Lower lobe of right lung (tissue), 2 donors: ENCODE measurements at regions not wholly inside any gene's neighbourhood (a gene's known extent, or its start where the extent isn't known, plus 50 kb on each side); places are given as distances from the start of the nearest gene placed in this dataset.

ENCODE experiments used
- ATAC-seq, 2 donors: fragments of 200-7000 bp; cut with Tn5 transposase; one replicate each; pipeline ENCODE4 v1.9.1; 2020 to 2022; ENCODE audit warnings: mild to moderate bottlenecking in 2 of 2, moderate library complexity in 2 of 2
- DNase-seq: peaks from one replicate; pipeline ENCODE4 v3.0.0-alpha.2; 2020
- H3K27ac ChIP-seq: fragments of 200-600 bp; one replicate; pipeline ENCODE4 v1.8.0; 2022
- H3K27me3 ChIP-seq: fragments of 200-600 bp; one replicate; pipeline ENCODE4 v1.8.0; 2022; ENCODE audit warnings: low read depth
- H3K36me3 ChIP-seq: fragments of 200-600 bp; one replicate; pipeline ENCODE4 v1.8.0; 2022; ENCODE audit warnings: mild to moderate bottlenecking
- H3K4me1 ChIP-seq: fragments of 200-600 bp; one replicate; pipeline ENCODE4 v1.8.0; 2022
- H3K4me3 ChIP-seq: fragments of 200-600 bp; one replicate; pipeline ENCODE4 v1.8.0; 2022; ENCODE audit warnings: mild to moderate bottlenecking
- H3K9me3 ChIP-seq: fragments of 200-600 bp; one replicate; pipeline ENCODE4 v1.8.0; 2022
- intact Hi-C: fragments of 100-400 bp; cut with DNase I; formaldehyde crosslinking; loops from one replicate; pipeline ENCODE4 v1.11.0; 2022
- TF ChIP-seq, protein P1 (sequence below): fragments of 200-600 bp; IDR thresholded peaks from one replicate; pipeline ENCODE4 v1.8.0; 2022; ENCODE audit warnings: antibody characterized with exemption, mild to moderate bottlenecking
- donor health status: DM: no; HTN: yes; CAD: no; lungs with severe emphysema.

DNA sequence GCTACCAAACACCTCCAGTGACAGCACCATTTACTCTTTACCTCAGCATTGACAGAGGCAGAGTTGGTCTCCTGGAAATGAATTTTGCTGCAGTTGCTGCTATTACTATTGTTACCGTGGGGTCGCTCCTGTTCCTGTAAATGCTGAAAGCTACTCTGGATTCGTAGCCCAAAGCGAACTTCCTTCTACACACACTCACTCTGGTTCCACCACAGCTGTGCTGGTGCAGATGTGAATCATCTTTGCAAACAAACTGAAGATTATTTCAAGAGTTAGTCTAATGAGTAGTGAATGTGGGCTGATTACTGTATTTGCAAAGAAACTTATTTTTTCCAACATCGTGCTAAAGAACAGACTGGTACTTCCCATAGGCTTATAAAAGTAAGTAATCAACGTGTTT lies 304.0 kb downstream of the LPIN1 start:
- Histone ChIP-seq H3K4me1 (no peaks in the 10 kb centered on the region), H3K36me3 (no peaks in the 10 kb centered on the region), H3K4me3 (no peak overlapping the region), H3K9me3 (no peaks in the 10 kb centered on the region), H3K27ac (no peak overlapping the region), H3K27me3 (no peaks in the 10 kb centered on the region)
- intact Hi-C loops, result no loop called here
- no peak for DNase-seq
- ATAC-seq, result no peak
- TF ChIP-seq, protein P1, sequence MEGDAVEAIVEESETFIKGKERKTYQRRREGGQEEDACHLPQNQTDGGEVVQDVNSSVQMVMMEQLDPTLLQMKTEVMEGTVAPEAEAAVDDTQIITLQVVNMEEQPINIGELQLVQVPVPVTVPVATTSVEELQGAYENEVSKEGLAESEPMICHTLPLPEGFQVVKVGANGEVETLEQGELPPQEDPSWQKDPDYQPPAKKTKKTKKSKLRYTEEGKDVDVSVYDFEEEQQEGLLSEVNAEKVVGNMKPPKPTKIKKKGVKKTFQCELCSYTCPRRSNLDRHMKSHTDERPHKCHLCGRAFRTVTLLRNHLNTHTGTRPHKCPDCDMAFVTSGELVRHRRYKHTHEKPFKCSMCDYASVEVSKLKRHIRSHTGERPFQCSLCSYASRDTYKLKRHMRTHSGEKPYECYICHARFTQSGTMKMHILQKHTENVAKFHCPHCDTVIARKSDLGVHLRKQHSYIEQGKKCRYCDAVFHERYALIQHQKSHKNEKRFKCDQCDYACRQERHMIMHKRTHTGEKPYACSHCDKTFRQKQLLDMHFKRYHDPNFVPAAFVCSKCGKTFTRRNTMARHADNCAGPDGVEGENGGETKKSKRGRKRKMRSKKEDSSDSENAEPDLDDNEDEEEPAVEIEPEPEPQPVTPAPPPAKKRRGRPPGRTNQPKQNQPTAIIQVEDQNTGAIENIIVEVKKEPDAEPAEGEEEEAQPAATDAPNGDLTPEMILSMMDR, result no peak

DNA sequence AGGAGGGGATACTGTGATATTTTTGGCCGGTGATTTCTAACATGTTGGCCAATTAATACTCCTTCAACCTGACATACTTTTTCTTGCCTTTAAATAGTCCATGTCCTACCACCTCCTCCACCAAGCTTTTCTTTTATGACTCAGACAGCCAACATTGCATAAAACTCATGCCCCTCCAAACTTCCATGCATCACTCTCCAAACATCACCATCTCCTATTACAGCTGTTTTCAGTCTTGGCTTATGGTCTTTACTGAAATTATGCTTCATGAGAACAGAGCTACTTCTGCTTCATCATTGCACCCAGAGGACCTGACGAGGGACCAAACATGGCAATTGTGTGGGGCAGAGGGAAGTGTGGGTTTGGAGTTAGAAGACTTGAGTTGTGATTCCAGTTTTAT lies 305.4 kb downstream of the LPIN1 start:
- Histone ChIP-seq H3K27me3 (no peaks in the 10 kb centered on the region), H3K36me3 (no peaks in the 10 kb centered on the region), H3K4me1 (no peaks in the 10 kb centered on the region), H3K9me3 (no peaks in the 10 kb centered on the region), H3K4me3 (no peak overlapping the region), H3K27ac (no peak overlapping the region)
- TF ChIP-seq, protein P1, result no peak
- intact Hi-C loops, result no loop called here
- DNase-seq, result no peak
- no peak for ATAC-seq

DNA sequence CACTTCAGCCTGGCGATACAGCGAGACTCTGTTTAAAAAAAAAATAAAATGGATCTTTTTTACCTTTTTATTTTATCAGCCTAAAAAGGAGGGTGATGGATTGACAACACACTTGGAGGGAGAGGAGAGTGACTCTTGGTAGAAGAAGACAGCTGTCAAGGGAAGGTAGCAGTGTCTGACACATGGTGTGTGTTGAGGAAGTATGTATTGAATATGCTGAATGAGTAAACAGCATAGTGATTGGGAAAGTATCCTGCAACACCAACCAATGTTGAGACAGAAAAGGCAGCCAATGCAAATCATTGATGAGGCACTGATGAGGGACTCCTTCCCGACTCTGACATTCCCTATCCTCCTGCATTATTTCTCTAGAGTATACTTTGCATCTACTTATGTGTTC lies 306.4 kb downstream of the LPIN1 start:
- no peak overlapping the region for H3K27ac ChIP-seq
- ATAC-seq (no peak), DNase-seq (no peak)
- intact Hi-C loops, result no loop called here
- no peaks in the 10 kb centered on the region for H3K4me1 ChIP-seq
- no peaks in the 10 kb centered on the region for H3K27me3 ChIP-seq
- H3K4me3 ChIP-seq, result no peak overlapping the region
- H3K36me3 ChIP-seq, result no peaks in the 10 kb centered on the region
- TF ChIP-seq, protein P1, result no peak
- no peaks in the 10 kb centered on the region for H3K9me3 ChIP-seq

DNA sequence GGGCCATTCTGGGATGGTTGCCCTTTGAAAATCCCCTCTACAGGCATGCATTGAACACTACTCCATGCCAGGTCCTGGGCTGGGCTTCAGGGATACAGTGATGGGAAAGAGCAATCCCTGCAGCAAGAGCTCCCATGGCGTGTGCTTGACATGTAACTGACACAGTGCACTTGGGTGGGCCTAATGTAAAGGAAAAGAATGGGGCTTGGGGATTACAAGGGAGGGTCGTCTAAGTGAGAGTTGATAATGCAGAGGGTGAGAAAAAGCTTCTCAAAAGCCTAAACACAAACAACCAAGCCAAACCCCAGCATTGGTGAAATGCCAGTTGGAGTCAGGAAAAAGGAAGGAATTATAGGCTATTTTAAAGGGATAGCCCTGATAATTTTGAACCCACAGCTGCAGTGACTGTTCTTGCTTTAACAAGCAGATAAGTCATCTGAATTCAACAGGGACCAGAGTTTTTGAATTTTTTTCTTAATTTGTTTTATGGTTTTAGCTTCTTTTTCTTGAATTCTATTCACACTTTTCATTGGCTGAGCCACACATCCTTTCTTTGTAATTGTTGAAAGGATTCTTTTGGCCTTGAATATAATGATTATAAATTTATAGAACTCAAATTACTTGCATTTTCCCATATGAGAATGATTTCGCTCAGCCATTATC lies 308.7 kb downstream of the LPIN1 start:
- DNase-seq (no peak), ATAC-seq (no peak)
- intact Hi-C loops, result no loop called here
- Histone ChIP-seq H3K9me3 (no peaks in the 10 kb centered on the region), H3K4me1 (no peaks in the 10 kb centered on the region), H3K27me3 (peaks cover 4% of the 10 kb centered on the region), H3K27ac (no peak overlapping the region), H3K4me3 (no peak overlapping the region), H3K36me3 (no peaks in the 10 kb centered on the region)
- TF ChIP-seq, protein P1, result no peak

DNA sequence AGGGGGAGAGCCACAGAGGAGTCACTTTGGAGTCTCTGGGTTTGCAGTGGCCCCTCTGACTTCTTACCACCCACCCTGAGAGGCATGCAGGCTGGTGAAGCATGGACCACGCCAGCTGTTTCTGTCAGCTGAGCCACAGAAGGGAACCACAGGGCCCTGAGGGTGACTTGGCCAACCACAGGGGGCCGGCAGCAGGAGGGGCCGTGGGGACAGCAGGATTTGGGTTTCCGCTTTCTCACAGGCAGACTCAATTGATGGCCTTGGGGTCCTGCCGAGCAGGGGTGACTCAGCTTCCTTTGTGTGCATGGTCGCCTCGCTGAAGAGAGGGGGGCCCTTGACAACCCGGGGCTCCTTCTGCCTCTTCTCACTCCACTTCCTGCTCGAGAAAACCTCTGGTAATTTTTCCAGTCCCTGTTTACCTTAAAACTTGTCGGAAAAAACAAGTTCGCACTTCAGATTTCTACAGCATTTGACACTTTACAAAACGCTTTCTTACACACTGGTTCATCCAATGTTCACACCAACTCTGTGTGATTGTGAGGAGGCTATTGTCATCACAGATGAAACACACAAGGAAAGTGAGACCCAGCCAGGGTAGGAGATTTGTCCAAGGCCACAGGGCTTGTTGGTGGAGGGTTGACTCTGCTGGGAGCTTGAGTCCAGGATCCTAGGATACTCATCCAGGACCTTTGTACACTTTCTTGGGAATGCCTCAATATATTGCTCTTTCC lies 311.2 kb downstream of the LPIN1 start:
- Histone ChIP-seq H3K9me3 (no peaks in the 10 kb centered on the region), H3K27ac (no peak overlapping the region), H3K36me3 (no peaks in the 10 kb centered on the region), H3K4me1 (no peaks in the 10 kb centered on the region), H3K27me3 (peaks cover 4% of the 10 kb centered on the region), H3K4me3 (no peak overlapping the region)
- intact Hi-C loops, result no loop called here
- ATAC-seq, result peak; percentile 70
- peak; percentile 52 for DNase-seq
- TF ChIP-seq, protein P1, result no peak
